Caki2 (cell line): ENCODE measurements at regions not wholly inside any gene's neighbourhood (a gene's known extent, or its start where the extent isn't known, plus 50 kb on each side); places are given as distances from the start of the nearest gene placed in this dataset.
A peak's percentile ranks its signal among the peaks of the same experiment; 100 is the strongest.
"Not testable (repeated sequence)": the region's sequence is repeated elsewhere in the genome, so short reads cannot be mapped to it uniquely, and the experiment has no call there.

Experiments used
- DNase-seq: peaks from one replicate; pipeline ENCODE4 v3.0.0-alpha.2; 2015; ENCODE audit warnings: low read depth
- in situ Hi-C: cut with HindIII; loops from 2 replicates; pipeline ENCODE4 v1.10.0; 2016; ENCODE audit warnings: low sequenced_read_pairs, low pct_unique_long_range_greater_than_20kb, mixed read lengths

DNA sequence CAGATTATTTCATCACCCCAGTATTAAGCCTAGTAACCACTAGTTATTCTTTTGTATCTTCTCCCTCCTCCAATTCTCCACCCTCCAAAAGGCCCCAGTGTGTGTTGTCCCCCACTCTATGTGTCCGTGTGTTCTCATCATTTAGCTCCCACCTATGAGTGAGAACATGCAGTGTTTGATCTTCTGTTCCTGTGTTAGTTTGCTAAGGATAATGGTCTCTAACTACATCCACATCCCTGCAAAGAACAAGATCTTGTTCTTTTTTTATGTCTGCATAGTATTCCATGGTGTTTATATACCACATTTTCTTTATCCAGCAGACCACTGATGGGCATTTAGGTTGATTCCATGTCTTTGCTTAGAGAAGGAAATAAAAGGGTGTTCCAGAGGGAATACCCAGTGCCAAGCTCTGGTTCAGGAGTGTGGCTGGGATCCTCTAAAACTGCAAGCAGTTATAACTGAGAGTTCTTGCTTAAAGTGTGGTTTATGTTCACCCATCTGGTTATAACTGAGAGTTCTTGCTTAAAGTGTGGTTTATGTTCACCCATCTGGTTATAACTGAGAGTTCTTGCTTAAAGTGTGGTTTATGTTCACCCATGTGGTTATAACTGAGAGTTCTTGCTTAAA, 154.8 kb downstream of the SYT15 start:
- in situ Hi-C loops, DNase-seq: not testable (repeated sequence)

DNA sequence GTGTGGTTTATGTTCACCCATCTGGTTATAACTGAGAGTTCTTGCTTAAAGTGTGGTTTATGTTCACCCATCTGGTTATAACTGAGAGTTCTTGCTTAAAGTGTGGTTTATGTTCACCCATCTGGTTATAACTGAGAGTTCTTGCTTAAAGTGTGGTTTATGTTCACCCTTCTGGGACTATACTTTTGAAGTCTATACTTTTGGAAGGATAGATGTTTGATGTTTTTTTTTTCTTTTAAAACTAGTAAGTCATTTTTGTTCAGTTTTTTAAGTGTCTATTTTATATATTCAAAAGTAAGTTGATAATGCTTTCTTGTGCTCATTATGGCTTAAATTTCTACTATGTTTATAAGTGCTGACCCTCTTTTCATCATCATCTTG, 155.3 kb downstream of the SYT15 start:
- in situ Hi-C loops, DNase-seq: not testable (repeated sequence)

DNA sequence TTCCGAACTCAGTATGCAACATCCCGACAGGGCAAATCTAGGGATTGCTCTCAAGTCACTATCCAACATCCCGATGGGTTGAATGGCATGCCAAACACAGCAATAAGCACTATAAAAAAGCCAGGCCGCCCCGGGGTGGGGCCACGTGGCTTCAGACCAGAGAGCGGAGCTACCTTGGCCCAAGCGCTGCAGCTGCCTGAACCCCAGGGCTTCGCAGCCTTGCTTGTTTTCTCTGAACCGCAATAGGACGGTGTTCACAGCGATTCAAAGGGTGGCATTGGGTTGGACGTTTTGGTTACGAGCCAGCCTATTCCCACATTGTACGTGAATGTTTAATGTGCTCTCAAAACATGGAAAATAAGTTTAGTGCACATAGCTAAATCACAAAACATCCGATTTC, 161.0 kb downstream of the SYT15 start:
- in situ Hi-C loops, DNase-seq: not testable (repeated sequence)

DNA sequence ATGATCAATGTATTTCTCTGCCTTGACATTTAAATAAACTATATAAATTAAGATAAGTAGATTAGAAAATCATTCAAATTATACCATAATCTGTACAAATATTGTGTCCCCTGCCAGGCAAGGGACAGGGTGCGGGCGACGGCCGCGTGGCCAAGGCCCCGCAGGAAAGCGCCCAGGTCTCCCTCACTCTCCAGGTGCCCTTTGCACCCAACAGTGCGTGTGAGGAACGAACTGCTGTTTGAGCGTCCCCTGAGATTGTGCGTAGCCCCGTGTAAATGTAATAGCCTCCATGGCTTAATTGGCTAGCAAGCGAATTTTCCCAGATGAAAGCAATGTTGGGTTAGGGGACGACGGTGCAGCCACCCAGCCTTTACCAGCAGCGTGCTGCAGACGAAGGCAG, 161.4 kb downstream of the SYT15 start:
- DNase-seq, in situ Hi-C loops: not testable (repeated sequence)

DNA sequence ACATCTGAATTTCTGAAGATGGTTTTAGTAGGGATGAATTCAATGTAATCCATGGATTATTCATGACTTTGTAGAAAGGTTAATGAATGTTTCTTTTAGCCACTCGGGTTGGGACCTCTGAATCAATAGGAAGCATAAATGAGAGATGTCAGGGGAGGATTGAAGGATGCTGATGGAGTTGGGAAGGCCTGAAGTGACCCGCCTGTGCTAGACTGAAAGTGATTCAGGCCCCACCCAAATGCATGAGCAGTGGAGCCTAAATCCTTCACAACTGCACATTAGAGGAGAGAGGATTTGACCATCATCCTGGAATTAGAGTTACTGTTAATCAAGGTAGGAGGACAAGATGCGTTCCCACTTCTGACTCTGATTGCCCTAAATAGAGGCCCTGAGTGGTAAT, 162.2 kb upstream of the PTPN20 start:
- DNase-seq, in situ Hi-C loops: not testable (repeated sequence)

DNA sequence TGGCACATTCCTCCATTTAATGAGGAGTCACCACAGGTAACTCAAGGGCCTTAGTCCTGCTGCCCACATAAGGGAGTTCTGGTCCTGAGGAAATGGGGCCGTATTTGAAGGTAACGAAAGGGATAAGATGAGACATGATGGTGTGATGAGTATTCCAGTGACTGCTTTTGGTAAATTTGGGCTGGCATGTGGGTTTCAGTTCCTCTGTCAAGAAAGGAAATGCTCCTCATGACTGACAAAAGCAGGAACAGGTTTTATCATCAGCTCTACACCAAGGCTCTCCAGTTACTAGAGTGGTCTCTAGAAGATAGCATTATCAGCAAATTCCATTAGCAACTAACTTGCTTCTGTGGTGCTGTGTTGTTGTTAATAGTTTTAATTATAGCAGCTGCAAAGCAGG, 161.8 kb upstream of the PTPN20 start:
- DNase-seq, in situ Hi-C loops: not testable (repeated sequence)

DNA sequence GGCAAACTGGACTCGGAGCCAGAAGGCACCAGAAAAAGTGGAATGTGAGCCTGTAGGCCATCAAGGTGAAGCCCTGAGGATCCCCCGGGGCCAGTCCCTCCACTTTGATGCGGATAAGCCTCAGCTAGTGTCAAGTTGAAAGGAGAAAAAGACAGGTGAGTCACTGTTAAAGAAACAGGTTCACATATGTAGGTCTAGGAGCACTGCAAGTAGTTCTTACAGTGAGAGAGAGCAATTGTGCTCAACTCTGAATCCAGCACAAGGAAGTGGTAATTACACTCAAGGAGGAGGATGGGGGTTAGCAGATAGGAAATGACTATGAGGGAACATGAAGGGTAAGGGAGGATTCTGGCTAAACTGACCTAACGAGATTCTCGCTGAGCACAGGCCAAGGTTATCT, 157.5 kb upstream of the PTPN20 start:
- DNase-seq, in situ Hi-C loops: not testable (repeated sequence)

DNA sequence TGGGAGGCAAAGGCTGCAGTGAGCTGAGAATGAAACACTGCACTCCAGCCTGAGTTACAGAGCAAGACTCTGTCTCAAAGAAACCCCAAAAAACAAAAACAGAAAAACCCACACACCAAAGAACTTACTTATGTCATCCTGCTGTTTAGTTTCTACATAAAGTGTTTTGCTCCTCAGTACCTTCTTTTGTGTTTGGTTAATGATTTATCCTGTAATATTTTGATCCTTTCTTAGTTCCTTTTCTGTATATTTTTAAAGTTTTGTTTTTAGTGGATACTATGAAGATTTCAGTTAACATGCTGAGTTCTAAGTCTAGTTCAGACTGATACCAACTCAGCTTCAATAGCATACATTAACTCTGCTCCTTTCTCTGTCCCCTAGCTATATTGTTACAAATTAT, 149.8 kb upstream of the PTPN20 start:
- DNase-seq, in situ Hi-C loops: not testable (repeated sequence)

DNA sequence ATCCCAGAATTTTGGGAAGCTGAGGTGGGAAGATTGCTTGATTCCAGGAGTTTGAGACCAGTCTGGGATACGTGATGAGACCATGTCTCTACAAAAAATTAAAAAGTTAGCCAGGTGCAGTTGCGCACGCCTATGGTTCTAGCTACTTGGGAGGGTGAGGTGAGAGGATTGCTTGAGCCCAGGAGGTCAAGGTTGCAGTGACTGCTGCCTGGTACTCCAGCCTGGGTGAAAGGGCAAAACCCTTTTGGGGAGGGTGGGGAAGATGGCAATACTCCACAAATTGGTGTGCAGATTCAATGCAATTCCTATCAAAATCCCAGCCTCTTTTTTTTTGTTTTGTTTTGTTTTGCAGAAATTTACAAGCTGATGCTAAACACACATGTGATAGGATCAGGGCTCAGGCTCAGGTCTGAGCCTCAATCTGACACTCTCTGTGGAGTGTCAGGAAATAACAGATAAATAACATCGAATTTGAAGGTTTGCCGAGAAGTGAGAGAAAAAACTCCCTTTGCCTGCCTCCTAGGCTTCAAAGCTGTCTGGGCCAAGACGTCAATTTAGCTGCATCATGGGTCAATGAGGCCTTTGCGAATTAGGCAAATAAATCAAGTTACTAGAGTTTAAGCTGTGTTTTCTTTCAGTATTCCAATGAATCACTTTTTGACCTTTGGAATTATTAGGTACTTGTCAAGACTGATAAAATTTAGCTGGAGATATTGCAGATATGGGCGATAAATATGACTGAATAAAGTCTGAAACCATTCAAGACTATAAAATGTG, 142.5 kb upstream of the PTPN20 start:
- DNase-seq, in situ Hi-C loops: not testable (repeated sequence)

DNA sequence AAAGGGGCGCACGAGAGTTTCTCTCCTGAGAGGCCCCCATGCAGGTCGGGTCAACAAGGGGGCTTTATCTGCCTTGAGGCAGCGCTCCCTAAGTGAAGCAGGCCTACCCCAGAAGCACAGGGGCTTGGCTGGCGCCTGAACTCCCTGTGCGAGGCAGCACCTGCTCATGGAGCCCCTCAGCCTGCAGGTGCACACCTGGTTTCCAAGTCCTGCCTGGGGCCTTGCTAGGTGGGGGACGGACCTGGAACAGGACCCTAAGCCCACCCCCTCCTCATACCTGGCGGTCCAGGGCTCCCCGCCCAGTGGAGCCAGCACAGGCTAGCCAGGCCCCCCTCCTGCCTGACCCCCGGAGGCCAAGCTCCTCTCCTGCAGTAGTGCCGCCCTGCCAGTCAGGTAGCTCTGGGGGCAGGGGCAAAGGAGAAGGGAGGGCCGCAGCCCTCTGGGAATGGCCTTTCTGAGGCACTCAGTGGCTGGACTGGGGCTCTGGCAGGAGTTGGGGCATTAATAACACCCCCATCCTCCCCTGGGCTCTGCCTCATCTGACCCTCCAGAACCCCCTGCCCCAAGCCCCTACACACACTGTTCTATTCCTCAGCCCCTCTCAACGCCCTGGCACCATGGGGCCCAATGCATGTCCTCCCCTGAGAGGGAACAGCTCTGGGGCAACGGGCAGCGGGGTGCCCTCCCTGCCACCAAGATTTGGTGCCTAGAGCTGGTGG, 137.9 kb upstream of the PTPN20 start:
- DNase-seq, in situ Hi-C loops: not testable (repeated sequence)

DNA sequence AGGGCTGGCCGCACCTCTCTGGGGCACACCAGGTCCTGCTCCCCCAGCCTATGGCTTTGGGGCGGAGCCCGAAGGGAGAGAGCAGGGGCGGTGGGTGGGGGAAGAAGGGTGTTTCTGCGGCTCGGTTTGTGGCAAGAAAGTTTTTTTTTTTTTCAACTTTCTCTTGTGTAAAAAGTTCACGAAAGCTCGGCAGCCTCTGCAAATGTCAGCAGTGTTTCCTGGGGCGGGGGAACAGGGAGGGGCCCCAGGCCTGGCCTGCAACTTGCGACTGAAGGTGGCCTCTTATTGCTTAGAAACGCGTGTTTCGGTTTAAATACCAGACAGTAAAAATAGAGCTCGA, 137.4 kb upstream of the PTPN20 start:
- DNase-seq, in situ Hi-C loops: not testable (repeated sequence)

DNA sequence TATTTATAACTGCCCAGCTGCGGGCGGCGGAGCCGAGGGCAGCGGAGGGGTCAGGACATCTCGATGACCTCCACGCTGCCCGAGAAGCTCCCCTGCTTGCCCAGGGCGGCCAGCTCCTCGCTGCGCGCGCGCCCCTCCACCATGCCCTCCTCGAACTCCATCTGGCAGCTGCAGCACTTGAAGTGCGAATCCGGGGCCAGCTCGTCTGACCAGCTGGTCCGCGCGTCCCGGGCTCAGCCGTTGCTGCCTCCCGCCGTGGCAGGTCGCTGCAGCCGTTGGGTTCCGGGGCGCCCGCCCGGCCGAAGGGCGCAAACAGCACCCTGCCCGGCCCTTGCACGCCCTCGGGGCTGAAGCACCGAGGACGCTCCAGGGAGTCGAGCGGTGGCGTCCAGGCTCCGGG, 136.9 kb upstream of the PTPN20 start:
- DNase-seq, in situ Hi-C loops: not testable (repeated sequence)

DNA sequence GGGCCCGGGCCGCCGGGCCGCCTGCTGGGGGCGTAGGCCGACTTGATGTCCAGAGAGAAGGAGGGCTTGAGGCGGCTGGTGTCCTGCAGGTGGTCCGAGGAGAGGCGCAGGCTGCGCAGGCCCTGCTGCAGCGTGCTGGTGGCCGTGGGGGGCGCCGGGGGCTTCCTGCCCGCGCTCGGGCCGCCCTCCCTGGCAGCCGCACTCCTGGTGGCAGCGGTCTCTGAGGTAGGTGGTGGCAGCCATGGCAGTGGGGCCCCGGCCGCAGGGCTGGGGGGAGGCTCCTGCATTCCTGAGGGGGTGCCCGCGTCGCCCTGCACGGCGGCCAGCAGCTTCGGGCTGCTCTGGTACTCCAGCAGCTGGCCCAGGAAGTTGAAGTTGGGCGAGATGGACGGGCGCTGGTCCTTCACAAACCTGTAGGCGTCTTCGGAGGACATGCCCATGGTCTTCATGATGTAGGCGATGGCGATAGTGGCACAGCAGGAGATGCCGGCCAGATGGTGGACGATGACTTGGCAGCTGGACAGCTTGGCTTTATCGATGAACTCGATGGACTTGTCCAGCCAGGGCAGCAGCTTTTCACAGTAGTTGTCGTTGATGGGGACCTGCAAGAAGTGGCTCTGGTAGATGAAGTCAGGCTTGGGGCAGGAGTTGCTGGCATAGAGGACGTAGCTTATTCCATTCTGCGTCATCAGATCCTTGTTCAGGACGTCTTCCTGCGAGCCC, 136.1 kb upstream of the PTPN20 start:
- DNase-seq, in situ Hi-C loops: not testable (repeated sequence)

DNA sequence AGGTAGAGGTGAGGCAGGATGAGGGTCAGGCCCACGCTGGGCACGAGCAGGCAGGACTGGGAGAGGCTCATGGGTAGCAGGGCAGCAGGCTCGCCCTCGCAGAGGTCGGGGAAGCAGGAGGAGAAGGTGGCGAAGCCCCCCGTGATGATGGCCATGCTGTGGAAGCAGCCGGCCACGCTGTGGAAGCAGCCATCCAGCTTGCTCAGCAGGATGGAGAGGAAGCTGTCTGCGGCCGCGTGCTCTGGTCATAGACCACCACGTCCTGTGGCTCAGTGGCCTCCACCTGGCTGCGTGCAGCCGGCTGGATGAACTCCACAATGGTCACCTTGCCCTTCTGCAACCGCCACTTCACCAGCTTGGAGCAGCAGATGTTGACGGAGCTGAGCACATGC, 135.6 kb upstream of the PTPN20 start:
- in situ Hi-C loops, DNase-seq: not testable (repeated sequence)

DNA sequence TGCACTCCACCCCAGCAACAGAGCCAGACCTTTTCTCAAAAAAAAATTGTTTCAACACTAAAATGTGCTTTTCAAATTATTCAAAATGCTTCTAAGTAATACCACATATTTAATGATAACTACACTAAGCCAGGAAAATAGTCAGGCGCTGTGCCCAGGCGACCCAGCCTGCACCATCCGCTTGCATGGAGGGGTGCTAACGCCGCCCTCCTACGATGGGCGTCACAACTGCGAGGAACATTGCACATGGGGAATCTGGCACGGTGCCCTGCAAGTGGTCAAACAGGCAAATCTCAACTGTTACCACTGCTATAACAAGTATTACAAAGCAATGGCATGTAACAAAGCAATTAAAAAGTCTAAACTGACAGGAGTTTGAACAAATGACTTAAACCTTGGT, 131.7 kb upstream of the PTPN20 start:
- peak; percentile 84 for DNase-seq

DNA sequence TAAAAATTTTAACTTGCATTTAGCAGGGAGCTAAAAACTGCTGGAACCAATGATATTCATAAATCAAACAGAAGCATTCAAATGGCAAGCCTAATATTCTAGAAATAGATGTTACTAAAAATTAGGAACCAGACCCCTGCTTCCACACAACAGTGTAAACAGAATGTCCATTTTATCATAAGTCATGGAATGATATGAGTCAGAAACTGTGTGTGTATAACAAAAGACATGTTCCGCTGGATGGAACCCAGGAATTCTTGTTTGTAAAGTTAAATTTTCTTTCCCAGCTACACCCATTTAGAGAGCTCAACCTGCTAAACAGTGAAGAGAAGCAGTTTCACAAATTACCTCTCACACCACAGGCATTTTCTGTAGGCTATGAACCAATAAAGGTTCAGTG, 131.1 kb upstream of the PTPN20 start:
- in situ Hi-C loops, result not testable (repeated sequence)
- peak; percentile 77 for DNase-seq

More for the DNA sequence above, 131.7 kb upstream of the PTPN20 start:
- in situ Hi-C loops, result not testable (repeated sequence)

DNA sequence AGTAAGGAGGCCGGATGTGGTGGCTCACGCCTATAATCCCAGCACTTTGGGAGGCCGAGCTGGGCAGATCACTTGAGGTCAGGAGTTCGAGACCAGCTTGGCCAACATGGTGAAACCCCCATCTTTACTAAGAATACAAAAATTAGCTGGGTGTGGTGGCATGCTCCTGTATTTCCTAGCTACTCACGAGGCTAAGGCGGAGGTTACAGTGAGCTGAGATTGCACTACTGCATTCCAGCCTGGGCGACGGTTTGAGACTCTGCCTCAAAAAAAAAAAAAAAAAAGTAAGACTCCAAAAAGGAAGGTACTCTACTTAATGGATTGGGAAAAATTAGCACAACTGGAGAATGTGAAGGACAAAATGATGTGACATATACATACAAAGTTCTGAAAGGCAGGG, 130.2 kb upstream of the PTPN20 start:
- DNase-seq, result peak; percentile 67
- in situ Hi-C loops, result not testable (repeated sequence)

DNA sequence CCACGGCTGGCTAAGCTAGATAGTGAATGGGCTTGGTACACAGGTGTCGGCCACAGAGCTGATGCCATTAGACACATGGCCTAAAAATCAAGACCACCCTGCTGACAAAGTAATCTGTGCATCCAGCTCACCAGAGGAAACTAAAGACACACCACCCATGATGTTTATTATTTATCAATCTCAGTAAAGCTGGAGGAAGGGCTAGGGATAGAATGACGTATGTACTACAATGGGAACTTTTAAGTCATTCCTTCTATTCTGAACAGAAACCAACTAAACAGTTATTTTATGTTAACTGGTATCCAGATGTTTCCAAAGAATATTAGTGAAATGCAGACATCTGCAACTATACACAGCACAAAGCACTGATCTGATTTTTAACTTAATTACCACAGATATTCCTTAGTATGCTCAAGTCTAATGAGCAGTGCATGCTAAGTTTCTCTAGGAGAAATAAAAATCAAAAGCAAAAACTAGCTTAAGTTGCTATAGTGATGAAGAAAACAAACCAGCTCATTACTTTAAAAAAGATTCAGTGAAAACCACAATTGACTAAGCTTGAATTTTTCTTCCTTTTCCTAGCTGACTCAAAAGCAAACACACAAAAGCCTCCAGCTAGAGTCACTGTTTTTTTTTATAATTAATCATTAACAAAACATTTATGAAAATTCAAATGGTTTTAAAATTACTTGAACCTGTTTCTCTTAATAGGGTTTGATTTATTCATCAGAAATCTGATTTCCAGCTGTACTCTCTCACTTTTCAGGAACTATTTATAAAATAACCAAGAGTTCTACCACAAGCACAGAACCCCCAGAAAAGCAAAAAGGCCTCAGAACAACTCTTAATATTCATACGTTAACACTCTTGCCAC, 129.0 kb upstream of the PTPN20 start:
- in situ Hi-C loops, result not testable (repeated sequence)

More for the DNA sequence above, 129.0 kb upstream of the PTPN20 start:
- DNase-seq, result peak; percentile 74
